Thyroid gland (tissue), 4 donors: ENCODE measurements at regions not wholly inside any gene's neighbourhood (a gene's known extent, or its start where the extent isn't known, plus 50 kb on each side); places are given as distances from the start of the nearest gene placed in this dataset.

Experiments used
- CTCF ChIP-seq, 6 experiments: fragments of 200-600 bp in 3 of 6; fragments of 450-650 bp in 3 of 6; sonication (generic) in 3 of 6; IDR thresholded peaks; one replicate each; pipeline ENCODE4 v1.5.1; 2016 to 2019; ENCODE audit warnings: antibody characterized with exemption in 6 of 6, mild to moderate bottlenecking in 2 of 6, inconsistent platforms in 1 of 6, moderate library complexity in 1 of 6
- POLR2A ChIP-seq, 2 donors: fragments of 450-650 bp; IDR thresholded peaks; one replicate each; pipeline ENCODE4 v1.6.1; 2017; ENCODE audit warnings: antibody characterized with exemption in 2 of 2, mild to moderate bottlenecking in 2 of 2, moderate library complexity in 1 of 2

- TF ChIP-seq CTCF (IDR thresholded peaks at IDR 0.05) = no peak
- no peak for TF ChIP-seq POLR2A (IDR thresholded peaks at IDR 0.05)
Observed at GRCh38 chr2:117720765-117721164, 93.7 kb upstream of the DDX18 start.
